HG03442 (cell line): ENCODE measurements at regions not wholly inside any gene's neighbourhood (a gene's known extent, or its start where the extent isn't known, plus 50 kb on each side); places are given as distances from the start of the nearest gene placed in this dataset.

ENCODE experiments used
- ATAC-seq: cut with Tn5 transposase; IDR thresholded peaks from one replicate; pipeline ENCODE4 v1.9.1; 2021; ENCODE audit warnings: mild to moderate bottlenecking, moderate library complexity; ENCODE audit not compliant: unreplicated experiment

DNA sequence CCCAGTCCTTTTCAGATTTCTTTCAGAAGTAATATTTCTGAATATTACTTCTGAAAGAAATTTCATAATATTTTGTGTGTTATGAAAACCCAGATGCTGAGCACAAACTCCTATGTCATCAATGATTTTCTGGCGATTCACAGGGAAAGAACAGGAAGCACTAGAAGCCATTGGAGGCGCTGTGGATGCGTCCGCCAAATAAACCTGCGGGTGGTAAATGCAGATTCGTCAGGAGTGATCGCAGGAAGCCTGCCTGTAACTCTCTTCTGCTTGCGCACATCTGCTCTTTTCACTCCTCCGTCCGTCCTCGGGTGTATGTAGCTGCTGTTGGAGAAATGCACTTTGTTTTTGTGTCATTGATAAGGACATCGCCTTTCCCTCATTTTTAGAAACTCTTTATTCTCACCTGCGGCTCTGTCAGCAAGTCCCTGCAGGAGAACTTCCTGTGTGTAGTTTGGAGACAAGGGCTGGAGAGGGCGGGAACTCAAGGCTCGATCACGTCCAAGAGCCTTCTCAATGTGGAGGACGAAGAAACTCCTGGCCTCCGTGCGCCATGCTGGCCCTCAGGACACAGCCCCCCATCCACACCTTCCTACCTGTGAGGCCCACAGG is 483.8 kb downstream of the GALR1 start:
- ATAC-seq = no peak

GRCh38 chr18:77736842-77737241 is 487.2 kb downstream of the GALR1 start:
- no peak for ATAC-seq

DNA sequence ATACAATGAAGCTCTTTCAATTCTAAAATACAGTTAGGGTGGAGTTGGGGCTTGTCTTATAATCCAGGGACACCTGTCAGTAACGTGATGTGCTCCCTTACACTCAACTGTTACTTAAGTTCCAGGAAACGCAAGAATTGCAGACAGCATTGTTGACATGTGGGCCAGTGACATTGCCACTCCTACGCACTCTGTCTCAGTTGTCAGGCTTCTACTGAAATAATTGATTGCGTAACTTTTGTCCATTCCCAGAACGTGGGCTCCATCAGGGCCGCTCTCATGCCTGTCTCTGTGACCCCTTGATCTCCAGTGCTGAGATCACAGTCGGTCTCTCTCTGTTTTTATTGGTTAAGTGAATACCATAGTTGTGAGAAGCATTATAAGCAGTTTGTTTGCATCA is 487.8 kb downstream of the GALR1 start:
- no peak for ATAC-seq

GRCh38 chr18:77749089-77749488 is 499.4 kb downstream of the GALR1 start:
- no peak for ATAC-seq

- no peak for ATAC-seq
Measured at GRCh38 chr18:77750006-77750405, 500.4 kb downstream of the GALR1 start.

GRCh38 chr18:77754475-77755044 is 504.9 kb downstream of the GALR1 start:
- no peak for ATAC-seq

DNA sequence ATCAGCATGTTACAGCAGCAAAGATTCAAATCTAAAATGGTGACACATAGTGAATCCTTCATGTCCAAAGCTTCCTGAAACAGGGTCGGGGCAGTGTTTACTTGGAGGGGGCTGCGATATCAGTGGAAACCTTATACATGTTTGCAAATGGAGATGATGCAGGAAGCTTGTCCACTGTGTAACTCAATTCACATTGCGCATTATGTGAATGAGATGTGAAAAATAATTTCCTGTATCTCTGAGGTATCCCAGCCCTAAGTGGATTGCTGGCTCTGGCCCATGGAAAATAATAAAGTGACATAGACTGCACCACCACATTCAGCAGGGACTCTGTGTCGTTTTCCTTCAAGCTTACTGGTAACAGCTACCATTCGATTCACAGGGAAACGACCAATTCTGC is 505.5 kb downstream of the GALR1 start:
- no peak for ATAC-seq

- no peak for ATAC-seq
Measured at GRCh38 chr18:77761332-77761731, 511.7 kb downstream of the GALR1 start.

- no peak for ATAC-seq
Measured at GRCh38 chr18:77762014-77762413, 512.4 kb downstream of the GALR1 start.

GRCh38 chr18:77762642-77763041 is 513.0 kb downstream of the GALR1 start:
- no peak for ATAC-seq

GRCh38 chr18:77763530-77764145 is 514.0 kb downstream of the GALR1 start:
- no peak for ATAC-seq

GRCh38 chr18:77765468-77765867 is 515.8 kb downstream of the GALR1 start:
- no peak for ATAC-seq

DNA sequence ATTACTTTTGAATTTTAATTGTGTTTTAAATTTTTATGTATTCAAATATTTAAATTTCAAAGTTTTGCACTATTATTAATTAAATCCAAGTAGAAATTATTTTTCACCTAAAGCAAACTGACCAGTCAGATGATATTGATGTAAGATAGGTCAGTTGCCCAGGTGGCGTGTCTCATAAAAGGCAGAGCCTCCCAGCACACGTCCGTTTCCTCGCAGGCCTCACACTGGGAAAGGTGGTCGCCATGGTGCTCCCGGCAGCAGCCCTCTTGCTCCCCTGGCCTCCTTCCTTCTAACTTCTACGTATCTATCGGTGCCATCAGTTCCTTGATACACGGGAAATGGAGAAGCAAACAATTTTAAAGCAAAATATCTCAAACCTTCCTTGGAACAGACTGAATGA is 516.8 kb downstream of the GALR1 start:
- no peak for ATAC-seq

- no peak for ATAC-seq
Measured at GRCh38 chr18:77772177-77772576, 522.5 kb downstream of the GALR1 start.

DNA sequence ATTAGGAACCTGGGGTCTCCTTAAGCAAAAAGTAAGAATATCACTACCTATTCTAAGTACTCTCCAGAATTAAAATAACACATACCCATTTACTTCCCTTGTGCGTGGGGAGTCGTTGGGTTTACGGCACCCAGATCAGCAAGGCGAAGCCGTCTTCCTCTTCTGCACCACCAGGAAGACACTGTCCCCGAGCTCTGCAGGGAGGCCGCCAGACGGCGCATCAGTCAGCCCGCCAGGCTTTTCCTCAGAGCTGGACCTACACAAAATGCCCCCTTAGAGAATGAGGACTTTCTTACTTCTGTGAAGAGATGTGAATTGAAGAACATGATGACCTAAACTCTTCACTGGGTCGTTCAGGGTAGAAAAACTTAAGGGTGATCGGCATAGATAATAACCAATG is 526.5 kb downstream of the GALR1 start:
- no peak for ATAC-seq

GRCh38 chr18:77777163-77777562 is 527.5 kb downstream of the GALR1 start:
- ATAC-seq = no peak

GRCh38 chr18:77784759-77785379 is 535.2 kb downstream of the GALR1 start:
- ATAC-seq = no peak

DNA sequence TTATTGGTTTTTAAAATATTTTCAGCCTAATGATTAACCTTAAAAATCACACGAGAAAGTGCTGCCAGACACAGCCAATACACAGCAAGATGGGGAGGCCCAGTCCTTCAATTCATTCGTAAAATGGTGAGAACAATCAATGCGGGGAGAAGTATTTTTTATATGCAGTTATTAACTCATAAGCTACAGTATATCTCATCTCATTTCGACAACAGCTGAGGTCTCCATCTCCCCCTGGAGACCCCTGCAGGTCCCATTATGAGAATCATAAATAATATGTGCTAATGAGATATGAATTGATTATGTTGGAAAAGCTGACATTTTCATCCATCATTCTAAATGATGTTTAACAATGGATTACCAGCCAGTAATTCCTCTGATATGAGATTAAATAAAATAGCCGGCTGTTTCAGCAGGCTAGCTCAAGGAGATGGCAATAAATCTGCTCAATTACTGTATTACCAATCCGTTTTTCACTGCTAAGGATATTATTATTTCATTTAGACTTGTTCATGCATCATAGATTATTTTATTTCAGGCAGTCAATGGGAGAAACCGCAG is 535.8 kb downstream of the GALR1 start:
- ATAC-seq = no peak

DNA sequence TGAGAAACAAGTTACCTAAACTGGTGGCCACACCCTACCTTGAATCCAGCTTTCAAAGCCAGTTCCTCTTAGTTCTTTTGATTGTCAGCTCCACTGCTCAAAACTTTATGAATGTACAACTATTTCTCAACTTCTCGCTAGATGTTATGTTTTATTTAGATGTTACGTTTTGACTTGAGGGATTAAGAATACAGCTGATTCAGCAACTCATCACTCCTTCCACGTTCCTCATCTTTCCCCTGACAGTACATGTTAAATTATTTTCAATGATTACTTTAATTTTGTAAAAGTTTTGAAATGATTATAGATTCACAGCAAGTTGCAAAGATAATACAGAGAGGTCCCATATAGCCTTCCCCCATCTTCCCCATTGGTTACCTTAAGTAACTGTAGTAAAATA is 553.4 kb downstream of the GALR1 start:
- no peak for ATAC-seq

DNA sequence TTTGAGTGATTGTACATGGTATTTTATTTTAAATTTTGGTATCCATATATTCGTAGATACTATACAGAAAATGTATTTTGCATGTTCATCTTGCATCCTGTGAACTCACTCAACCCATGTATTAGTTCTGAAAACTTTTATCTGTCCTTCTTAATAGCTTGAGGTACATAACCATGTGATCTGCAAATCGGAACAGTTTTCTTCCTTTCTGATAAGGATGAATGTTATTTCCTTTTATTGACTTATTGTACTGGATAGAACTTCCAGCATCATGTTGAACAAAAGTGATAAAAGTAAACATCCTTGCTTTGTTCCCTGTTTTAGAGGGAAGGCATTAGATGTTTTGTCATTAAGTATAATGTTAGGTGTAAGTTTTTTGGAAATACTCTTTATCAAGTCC is 554.7 kb downstream of the GALR1 start:
- no peak for ATAC-seq

DNA sequence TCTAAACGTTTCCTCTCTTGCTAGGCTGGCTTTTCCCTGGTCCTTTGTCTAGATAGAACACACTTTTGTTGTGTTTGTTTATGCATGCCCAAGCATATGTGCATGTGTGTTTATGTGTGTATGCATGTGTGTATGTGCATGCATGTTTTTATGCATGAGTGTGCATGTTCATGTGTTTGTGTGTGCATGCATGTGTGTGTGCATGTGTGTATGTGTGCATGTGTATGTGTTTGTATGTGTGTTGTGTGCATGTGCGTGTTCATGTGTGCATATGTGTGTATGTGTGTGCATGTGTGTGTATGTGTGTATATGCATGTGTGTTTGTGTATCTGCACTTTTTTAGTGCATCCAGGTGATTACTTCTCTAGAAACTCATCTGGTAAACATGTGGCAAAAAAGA is 558.0 kb downstream of the GALR1 start:
- no peak for ATAC-seq

DNA sequence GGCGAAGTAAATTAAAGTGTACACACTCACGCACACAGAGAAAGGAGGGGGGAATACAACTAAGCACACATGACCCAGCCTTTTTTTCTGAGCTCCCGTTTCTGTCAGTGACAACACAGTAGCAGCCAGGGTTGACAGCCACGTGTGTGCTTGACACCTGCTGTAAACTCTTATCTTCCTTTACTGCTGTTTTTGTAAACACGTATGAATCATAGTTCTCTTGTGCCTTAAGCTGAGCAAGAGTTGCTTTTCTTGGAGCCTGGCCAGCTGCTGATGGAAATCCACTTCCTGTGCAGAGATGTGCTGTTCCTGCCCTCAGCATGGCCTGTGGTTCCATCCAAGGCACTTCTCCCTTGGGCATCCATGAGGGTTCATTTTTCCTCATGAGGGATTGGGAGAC is 561.9 kb downstream of the GALR1 start:
- ATAC-seq = no peak
